Activated CD8-positive, alpha-beta memory T cell treated with anti-CD3 and anti-CD28 coated beads, Interleukin-2, amount 10 ng/mL, durations not matched to agents 7 days and 5 days (primary cell): ENCODE measurements at regions not wholly inside any gene's neighbourhood (a gene's known extent, or its start where the extent isn't known, plus 50 kb on each side); places are given as distances from the start of the nearest gene placed in this dataset.

Source experiments
- ATAC-seq: fragments of 150-1000 bp; cut with Tn5 transposase; one replicate; pipeline ENCODE4 v1.10.0; 2021; ENCODE audit warnings: moderate library complexity
- CTCF ChIA-PET: fragments of 350-600 bp; sonication (Branson Sonifier 250); formaldehyde crosslinking; loops from one replicate; lab custom pipeline; 2021; ENCODE audit warnings: antibody characterized with exemption; lab: Charles Lee
- DNase-seq: peaks from one replicate; pipeline ENCODE4 v3.0.0-alpha.2; 2020
- H3K27ac Mint-ChIP-seq: one replicate; pipeline ENCODE4 v1.8.0; 2021; ENCODE audit warnings: mild to moderate bottlenecking, mixed read lengths
- H3K27me3 Mint-ChIP-seq: one replicate; pipeline ENCODE4 v1.8.0; 2021; ENCODE audit warnings: mixed read lengths
- H3K36me3 Mint-ChIP-seq: one replicate; pipeline ENCODE4 v1.8.0; 2021; ENCODE audit warnings: mild to moderate bottlenecking, mixed read lengths
- H3K4me1 Mint-ChIP-seq: one replicate; pipeline ENCODE4 v1.8.0; 2021; ENCODE audit warnings: mixed read lengths
- H3K4me3 Mint-ChIP-seq: one replicate; pipeline ENCODE4 v1.8.0; 2021; ENCODE audit warnings: mild to moderate bottlenecking, moderate library complexity, mixed read lengths
- H3K9me3 Mint-ChIP-seq: one replicate; pipeline ENCODE4 v1.8.0; 2022; ENCODE audit warnings: low read depth, mixed read lengths

DNA sequence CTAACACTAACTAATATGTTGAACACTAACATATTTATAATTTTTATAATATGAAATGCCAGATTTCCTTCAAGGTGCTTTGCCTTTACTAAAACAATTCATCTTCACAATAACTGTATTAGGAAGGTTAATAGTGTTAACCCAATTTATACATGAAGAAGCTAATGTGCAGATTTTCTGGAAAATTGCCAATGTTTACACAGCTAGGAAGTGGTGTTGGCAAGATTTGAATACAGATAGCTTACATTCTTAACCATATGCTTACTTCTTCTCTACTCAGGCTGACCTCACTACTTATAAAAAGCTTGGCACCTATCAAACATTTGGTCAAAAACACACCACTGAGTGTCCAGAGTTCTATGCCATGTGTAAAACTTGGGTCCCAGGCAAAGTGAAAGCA lies 445.4 kb upstream of the ITGA1 start:
- H3K4me1 Mint-ChIP-seq: no peaks in the 10 kb centered on the region
- H3K27ac Mint-ChIP-seq: no peak overlapping the region
- DNase-seq (no peak), ATAC-seq (no peak)
- CTCF ChIA-PET: no interaction called here
- no peaks in the 10 kb centered on the region for H3K9me3 Mint-ChIP-seq
- H3K4me3 Mint-ChIP-seq: no peak overlapping the region
- H3K27me3 Mint-ChIP-seq: no peaks in the 10 kb centered on the region
- no peaks in the 10 kb centered on the region for H3K36me3 Mint-ChIP-seq

DNA sequence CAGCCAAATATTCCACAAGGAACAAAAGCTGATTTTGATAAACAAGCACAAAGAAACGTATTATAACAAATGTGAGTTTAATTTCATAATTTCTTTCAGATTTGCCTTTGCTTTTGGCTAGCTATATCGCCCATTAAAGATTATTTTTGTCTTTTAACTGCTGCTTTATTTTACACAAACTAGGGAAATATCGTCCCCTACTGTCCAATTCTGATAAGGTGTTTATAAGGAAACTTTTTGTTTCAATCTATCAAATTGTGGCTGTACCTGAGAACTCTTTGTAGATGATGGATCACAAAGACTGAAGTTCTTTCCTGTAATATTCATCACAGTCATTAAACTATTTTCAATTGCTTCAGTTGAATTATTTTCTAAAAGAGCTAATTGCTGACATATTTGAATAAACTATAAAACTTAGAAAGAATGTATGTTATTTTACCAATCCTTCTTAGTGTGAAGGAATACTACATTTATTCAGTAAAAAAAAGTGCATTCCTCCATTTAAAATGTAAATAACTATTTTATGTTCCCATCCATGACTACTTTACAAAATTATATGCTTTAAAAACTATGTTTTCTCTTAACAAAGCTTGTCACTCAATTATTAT lies 431.3 kb upstream of the ITGA1 start:
- DNase-seq: no peak
- no peak overlapping the region for H3K27ac Mint-ChIP-seq
- no peaks in the 10 kb centered on the region for H3K4me1 Mint-ChIP-seq
- H3K27me3 Mint-ChIP-seq: no peaks in the 10 kb centered on the region
- no peaks in the 10 kb centered on the region for H3K9me3 Mint-ChIP-seq
- H3K36me3 Mint-ChIP-seq: no peaks in the 10 kb centered on the region
- CTCF ChIA-PET: interaction anchor here (0.9 kb wide), 1 partner anchor 1390 kb away, joined by 3 read pairs; no protein-coding TSS in a partner anchor
- no peak for ATAC-seq
- no peak overlapping the region for H3K4me3 Mint-ChIP-seq

DNA sequence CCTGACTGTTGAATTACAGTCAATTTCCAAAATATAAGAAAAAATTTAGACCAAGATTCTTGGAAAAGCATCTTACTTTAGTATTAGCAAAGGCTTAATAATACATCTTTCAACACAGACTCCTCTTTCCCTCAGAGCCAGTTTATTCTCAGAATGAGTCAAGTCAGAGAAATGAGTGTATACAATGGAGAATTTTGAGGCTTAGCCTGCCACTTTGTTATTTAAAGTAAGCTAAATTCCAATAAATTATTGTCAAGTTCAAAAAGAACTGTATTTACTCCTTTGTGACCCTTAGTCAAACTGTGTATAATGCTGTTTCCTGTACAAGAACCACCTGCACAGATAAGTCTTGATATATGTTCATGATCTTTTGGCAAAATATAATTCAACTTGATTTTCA lies 428.5 kb upstream of the ITGA1 start:
- CTCF ChIA-PET: no interaction called here
- no peaks in the 10 kb centered on the region for H3K27me3 Mint-ChIP-seq
- no peaks in the 10 kb centered on the region for H3K4me1 Mint-ChIP-seq
- DNase-seq (no peak), ATAC-seq (no peak)
- H3K27ac Mint-ChIP-seq: no peak overlapping the region
- no peaks in the 10 kb centered on the region for H3K36me3 Mint-ChIP-seq
- H3K4me3 Mint-ChIP-seq: no peak overlapping the region
- H3K9me3 Mint-ChIP-seq: no peaks in the 10 kb centered on the region

- H3K4me1 Mint-ChIP-seq: no peaks in the 10 kb centered on the region
- no peak for DNase-seq
- no peaks in the 10 kb centered on the region for H3K9me3 Mint-ChIP-seq
- ATAC-seq: no peak
- H3K27ac Mint-ChIP-seq: no peak overlapping the region
- H3K4me3 Mint-ChIP-seq: no peak overlapping the region
- no peaks in the 10 kb centered on the region for H3K36me3 Mint-ChIP-seq
- CTCF ChIA-PET: no interaction called here
- H3K27me3 Mint-ChIP-seq: no peaks in the 10 kb centered on the region
Measured at GRCh38 chr5:52360985-52361384, 426.7 kb upstream of the ITGA1 start.

DNA sequence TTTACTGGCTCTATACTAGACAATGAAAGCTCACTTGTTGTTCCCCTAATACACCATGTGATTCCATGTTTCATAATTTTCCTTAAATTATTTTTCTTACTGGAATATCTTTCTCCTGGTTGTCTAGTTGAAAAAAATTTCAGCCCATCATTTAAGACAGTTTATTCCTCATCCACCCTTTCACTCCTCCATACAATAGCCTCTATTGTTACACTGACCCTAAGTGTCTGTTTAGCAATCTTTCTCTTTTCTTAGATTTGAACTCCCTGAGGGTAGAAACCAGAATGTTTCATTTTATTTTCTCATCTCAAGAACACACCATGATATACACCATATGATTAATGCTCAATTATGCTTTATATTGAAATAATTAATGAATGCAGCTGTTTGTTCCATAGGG lies 413.4 kb upstream of the ITGA1 start:
- CTCF ChIA-PET: no interaction called here
- Mint-ChIP-seq H3K4me3 (no peak overlapping the region), H3K9me3 (no peaks in the 10 kb centered on the region), H3K27me3 (no peaks in the 10 kb centered on the region), H3K4me1 (no peaks in the 10 kb centered on the region), H3K36me3 (no peaks in the 10 kb centered on the region), H3K27ac (no peak overlapping the region)
- ATAC-seq (no peak), DNase-seq (no peak)

DNA sequence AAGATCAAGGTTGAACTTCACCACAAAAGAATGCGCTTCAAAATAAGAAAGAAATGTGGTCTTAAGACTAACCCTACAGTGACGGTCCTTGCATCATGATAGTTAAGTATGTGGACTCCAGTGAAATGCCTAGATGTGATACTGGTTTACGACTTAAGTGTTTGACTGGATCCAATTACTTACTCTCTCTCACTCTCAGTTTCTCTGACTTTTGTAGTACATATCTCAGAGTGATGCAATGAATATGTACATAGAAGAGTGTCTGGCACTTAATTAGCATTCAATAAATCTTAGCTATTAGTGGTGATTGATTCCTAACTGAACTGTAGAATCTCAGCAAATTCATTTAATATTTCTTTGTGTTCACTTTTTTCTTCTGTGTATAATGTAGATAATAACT lies 411.7 kb upstream of the ITGA1 start:
- no peak overlapping the region for H3K4me3 Mint-ChIP-seq
- H3K36me3 Mint-ChIP-seq: no peaks in the 10 kb centered on the region
- no peak overlapping the region for H3K27ac Mint-ChIP-seq
- DNase-seq (no peak), ATAC-seq (no peak)
- CTCF ChIA-PET: no interaction called here
- no peaks in the 10 kb centered on the region for H3K27me3 Mint-ChIP-seq
- no peaks in the 10 kb centered on the region for H3K9me3 Mint-ChIP-seq
- no peaks in the 10 kb centered on the region for H3K4me1 Mint-ChIP-seq

DNA sequence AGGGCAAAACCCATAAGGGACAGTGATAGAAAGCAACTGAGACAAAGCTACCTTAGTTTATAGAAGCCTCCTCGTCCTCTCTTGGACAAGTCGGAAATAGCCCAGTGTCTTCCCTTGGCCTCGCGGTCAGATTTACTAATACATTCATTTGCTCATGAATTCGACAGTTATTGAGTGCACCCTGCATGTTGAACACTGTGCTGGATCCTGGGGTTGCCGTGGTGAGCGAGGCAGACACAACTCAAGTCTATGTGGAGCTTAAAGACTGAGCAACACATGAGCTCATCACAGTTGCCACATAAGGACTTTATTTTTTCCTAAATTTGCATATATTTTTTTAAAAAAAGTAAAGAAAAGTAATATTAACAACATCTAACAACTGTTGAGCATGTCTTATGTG lies 411.1 kb upstream of the ITGA1 start:
- ATAC-seq (no peak), DNase-seq (no peak)
- H3K27ac Mint-ChIP-seq: no peak overlapping the region
- H3K9me3 Mint-ChIP-seq: no peaks in the 10 kb centered on the region
- H3K36me3 Mint-ChIP-seq: no peaks in the 10 kb centered on the region
- no peaks in the 10 kb centered on the region for H3K27me3 Mint-ChIP-seq
- no peaks in the 10 kb centered on the region for H3K4me1 Mint-ChIP-seq
- no peak overlapping the region for H3K4me3 Mint-ChIP-seq
- CTCF ChIA-PET: no interaction called here

- Mint-ChIP-seq H3K4me3 (no peak overlapping the region), H3K4me1 (no peaks in the 10 kb centered on the region), H3K27me3 (no peaks in the 10 kb centered on the region), H3K9me3 (no peaks in the 10 kb centered on the region), H3K27ac (no peak overlapping the region), H3K36me3 (no peaks in the 10 kb centered on the region)
- CTCF ChIA-PET: interaction anchor here (1.4 kb wide), 1 partner anchor 16 kb away, joined by 3 read pairs; no protein-coding TSS in a partner anchor
- ATAC-seq (no peak), DNase-seq (no peak)
Measured at GRCh38 chr5:52378237-52378636, 409.5 kb upstream of the ITGA1 start.

DNA sequence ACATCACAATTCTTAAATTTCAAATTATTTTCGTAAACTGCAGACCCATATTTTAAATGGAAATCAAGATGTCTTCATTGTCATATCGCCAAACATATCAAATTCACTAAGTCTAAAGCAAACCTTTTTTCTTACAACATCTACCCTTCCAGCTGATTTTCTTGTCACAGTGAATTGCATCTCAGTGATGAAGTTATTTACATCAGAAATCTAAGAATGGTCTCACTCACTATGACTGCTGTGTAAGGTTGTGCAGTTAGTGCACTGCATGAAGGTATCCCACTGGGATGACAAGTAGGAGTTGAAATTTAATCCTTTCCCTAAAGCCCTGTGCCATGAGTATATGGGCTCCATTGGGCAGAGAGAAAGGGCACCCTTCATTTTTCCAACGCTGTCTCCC lies 399.4 kb upstream of the ITGA1 start:
- H3K4me1 Mint-ChIP-seq: no peaks in the 10 kb centered on the region
- CTCF ChIA-PET: no interaction called here
- no peak overlapping the region for H3K27ac Mint-ChIP-seq
- H3K36me3 Mint-ChIP-seq: no peaks in the 10 kb centered on the region
- DNase-seq: no peak
- no peak for ATAC-seq
- peaks cover 3% of the 10 kb centered on the region for H3K27me3 Mint-ChIP-seq
- H3K4me3 Mint-ChIP-seq: no peak overlapping the region
- H3K9me3 Mint-ChIP-seq: no peaks in the 10 kb centered on the region

DNA sequence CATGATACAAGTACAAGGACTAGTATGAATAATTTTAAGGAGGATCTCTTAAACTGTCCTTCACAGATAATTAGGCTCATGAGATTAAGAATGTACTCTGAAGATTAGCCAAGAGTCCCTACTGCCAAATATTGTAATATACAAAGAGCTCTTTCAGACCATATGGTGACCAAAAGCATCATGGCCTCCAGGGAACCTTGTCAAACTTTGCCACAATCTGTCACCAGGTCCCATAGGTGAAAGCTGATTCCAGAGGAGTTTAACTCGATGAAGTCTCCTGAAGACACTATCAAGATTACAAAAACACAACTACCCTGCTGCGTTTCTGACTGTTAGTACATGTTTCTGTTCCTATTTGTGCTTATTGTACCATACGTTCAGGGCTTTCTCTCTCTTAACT lies 395.4 kb upstream of the ITGA1 start:
- Mint-ChIP-seq H3K4me1 (no peaks in the 10 kb centered on the region), H3K27me3 (peaks cover 6% of the 10 kb centered on the region), H3K36me3 (no peaks in the 10 kb centered on the region), H3K27ac (no peak overlapping the region), H3K4me3 (no peak overlapping the region), H3K9me3 (no peaks in the 10 kb centered on the region)
- DNase-seq (no peak), ATAC-seq (no peak)
- CTCF ChIA-PET: no interaction called here

DNA sequence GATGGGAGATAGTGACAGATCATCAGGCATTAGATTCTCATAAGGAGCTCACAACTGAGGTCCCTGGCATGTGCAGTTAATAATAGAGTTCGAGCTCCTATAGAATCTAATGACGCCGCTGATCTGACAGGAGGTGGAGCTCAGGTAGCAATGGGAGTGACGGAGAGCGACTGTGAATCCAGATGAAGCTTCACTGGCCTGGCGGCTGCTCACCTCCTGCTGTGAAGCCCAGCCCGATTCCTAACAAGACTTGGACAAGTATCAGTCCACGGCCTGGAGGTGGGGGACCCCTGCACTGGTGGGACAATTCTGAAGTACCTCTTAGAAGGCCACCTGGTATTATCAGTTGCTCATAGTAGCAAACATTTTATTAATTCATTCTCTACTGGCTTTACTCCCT lies 377.9 kb upstream of the ITGA1 start:
- DNase-seq (no peak), ATAC-seq (no peak)
- Mint-ChIP-seq H3K4me1 (no peaks in the 10 kb centered on the region), H3K9me3 (no peaks in the 10 kb centered on the region), H3K27ac (no peak overlapping the region), H3K4me3 (no peak overlapping the region), H3K27me3 (no peaks in the 10 kb centered on the region), H3K36me3 (no peaks in the 10 kb centered on the region)
- CTCF ChIA-PET: no interaction called here

DNA sequence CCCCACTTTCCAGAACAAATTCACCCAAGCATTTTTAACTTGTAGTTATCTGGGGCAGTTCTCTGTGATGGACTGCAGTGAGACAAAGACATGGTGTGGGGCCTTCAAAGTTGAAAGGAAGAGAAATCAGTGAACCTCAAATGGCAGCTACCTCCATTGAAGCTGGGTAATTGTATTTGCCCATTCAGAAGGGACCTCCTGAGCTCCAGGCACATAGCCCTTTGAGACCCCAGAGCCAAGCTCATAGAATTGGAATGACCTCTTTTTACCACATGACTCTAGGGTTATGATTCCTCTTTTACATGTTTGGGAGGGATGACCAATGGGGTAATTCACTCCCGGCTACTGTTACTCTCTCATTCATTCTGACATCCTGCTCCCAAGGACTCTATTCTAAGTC lies 368.4 kb upstream of the ITGA1 start:
- Mint-ChIP-seq H3K4me1 (no peaks in the 10 kb centered on the region), H3K4me3 (no peak overlapping the region), H3K36me3 (no peaks in the 10 kb centered on the region), H3K27me3 (peaks cover 4% of the 10 kb centered on the region), H3K9me3 (no peaks in the 10 kb centered on the region), H3K27ac (no peak overlapping the region)
- DNase-seq (no peak), ATAC-seq (no peak)
- CTCF ChIA-PET: no interaction called here

GRCh38 chr5:52427615-52428014 lies 360.1 kb upstream of the ITGA1 start:
- no peak for DNase-seq
- CTCF ChIA-PET: no interaction called here
- Mint-ChIP-seq H3K9me3 (no peaks in the 10 kb centered on the region), H3K36me3 (no peaks in the 10 kb centered on the region), H3K4me1 (no peaks in the 10 kb centered on the region), H3K27ac (no peak overlapping the region), H3K27me3 (peaks cover 5% of the 10 kb centered on the region), H3K4me3 (no peak overlapping the region)
- ATAC-seq: no peak

DNA sequence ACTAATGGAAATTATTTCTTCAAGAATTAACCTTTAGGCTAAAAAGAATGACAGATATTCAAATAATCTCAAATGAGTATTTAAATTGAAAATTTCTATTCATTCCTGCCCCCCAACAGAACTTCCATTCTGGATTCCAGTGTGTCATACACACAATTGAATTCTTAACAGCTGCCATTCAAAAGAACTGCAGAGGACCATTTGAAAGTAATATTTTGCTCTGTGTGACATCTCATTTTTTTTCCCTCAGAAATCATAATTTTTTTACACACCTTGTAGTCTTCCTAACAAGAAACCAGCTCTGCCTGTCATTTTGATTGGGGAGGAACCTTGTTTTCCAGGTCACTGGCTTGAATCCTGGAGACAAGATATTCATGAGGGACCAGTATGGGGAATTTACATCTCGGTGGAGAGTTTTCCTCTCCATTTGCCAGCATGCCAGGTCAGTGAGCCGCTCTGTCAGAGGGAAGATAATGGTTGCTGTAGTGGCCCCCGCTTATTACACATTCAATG lies 358.7 kb upstream of the ITGA1 start:
- Mint-ChIP-seq H3K27me3 (peaks cover 5% of the 10 kb centered on the region), H3K4me1 (no peaks in the 10 kb centered on the region), H3K9me3 (no peaks in the 10 kb centered on the region), H3K4me3 (no peak overlapping the region), H3K36me3 (no peaks in the 10 kb centered on the region), H3K27ac (no peak overlapping the region)
- ATAC-seq (no peak), DNase-seq (no peak)
- CTCF ChIA-PET: no interaction called here

DNA sequence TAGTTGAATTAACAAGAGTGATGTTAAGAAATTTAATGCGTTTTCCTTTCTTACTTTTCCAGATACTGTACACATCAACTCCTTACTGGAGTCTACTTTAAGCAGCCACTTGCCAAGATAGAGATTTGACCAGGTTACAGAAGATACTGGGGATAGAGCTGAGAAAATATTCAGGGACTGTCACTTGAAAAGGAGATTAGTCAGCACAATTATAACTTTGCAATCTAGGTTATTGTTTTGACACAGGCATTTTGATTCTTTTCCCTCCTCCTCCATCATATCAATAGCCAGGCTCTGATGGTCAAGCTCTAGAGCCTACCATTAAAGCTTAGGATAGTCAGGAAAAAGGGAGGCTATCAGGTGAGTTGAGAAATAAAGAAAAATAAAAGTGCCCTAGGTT lies 345.9 kb upstream of the ITGA1 start:
- Mint-ChIP-seq H3K27me3 (no peaks in the 10 kb centered on the region), H3K36me3 (no peaks in the 10 kb centered on the region), H3K27ac (no peak overlapping the region), H3K9me3 (no peaks in the 10 kb centered on the region), H3K4me1 (no peaks in the 10 kb centered on the region), H3K4me3 (no peak overlapping the region)
- no peak for DNase-seq
- ATAC-seq: no peak
- CTCF ChIA-PET: no interaction called here
